C4-2B (cell line): ENCODE measurements at regions not wholly inside any gene's neighbourhood (a gene's known extent, or its start where the extent isn't known, plus 50 kb on each side); places are given as distances from the start of the nearest gene placed in this dataset.

Experiments used
- H3K27ac ChIP-seq: fragments of 450-650 bp; 2 replicates; pipeline ENCODE4 v1.5.1; 2017
- ZFX ChIP-seq: fragments of 450-650 bp; IDR thresholded peaks from 2 replicates; pipeline ENCODE4 v1.6.1; 2017
- TF ChIP-seq, protein P1 (sequence below): fragments of 450-650 bp; conservative IDR thresholded peaks from 2 replicates; pipeline ENCODE4 v1.5.1; 2017; ENCODE audit warnings: mild to moderate bottlenecking

DNA sequence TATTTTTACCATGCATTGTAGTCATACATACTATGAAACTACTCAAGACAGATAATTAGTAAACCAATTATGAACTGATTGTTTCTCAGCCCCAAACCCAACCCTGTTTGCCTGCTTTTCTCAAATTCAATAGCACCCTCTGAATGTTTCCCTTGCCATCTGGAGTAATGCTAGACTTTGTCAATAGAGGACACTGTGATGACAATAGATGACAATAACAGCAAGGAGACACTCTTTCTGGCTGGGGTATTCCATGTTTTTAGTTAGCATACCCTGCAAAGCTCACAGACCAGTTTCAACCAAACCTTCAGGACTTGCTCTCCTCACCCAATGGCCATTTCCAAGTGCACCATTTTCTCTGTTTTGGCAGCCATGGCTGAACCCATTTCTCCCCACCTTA, 108.5 kb upstream of the LRRC7 start:
- H3K27ac ChIP-seq, result no peak overlapping the region
- TF ChIP-seq ZFX, result no peak
- TF ChIP-seq, protein P1, sequence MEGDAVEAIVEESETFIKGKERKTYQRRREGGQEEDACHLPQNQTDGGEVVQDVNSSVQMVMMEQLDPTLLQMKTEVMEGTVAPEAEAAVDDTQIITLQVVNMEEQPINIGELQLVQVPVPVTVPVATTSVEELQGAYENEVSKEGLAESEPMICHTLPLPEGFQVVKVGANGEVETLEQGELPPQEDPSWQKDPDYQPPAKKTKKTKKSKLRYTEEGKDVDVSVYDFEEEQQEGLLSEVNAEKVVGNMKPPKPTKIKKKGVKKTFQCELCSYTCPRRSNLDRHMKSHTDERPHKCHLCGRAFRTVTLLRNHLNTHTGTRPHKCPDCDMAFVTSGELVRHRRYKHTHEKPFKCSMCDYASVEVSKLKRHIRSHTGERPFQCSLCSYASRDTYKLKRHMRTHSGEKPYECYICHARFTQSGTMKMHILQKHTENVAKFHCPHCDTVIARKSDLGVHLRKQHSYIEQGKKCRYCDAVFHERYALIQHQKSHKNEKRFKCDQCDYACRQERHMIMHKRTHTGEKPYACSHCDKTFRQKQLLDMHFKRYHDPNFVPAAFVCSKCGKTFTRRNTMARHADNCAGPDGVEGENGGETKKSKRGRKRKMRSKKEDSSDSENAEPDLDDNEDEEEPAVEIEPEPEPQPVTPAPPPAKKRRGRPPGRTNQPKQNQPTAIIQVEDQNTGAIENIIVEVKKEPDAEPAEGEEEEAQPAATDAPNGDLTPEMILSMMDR, result no peak

DNA sequence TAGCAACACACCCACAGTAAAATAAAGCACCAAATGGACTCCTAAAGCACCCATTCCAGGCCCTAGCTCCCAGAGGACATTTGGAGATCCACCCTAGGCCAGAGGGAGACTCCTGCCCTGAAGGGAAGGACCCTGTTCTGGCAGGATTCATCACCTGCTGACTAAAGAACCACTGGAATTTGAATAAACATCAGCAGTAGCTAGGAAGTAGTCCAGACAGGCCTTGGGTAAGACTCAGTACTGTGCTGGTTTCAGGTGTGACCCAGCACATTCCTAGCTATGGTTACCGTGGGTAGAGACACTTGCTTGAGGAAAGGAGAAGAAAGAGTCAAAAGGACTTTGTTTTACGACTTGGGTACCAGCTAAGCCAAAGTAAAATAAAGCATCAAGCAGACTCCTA, 92.7 kb upstream of the LRRC7 start:
- H3K27ac ChIP-seq, result no peak overlapping the region
- no peak for TF ChIP-seq ZFX
- TF ChIP-seq, protein P1, result no peak

DNA sequence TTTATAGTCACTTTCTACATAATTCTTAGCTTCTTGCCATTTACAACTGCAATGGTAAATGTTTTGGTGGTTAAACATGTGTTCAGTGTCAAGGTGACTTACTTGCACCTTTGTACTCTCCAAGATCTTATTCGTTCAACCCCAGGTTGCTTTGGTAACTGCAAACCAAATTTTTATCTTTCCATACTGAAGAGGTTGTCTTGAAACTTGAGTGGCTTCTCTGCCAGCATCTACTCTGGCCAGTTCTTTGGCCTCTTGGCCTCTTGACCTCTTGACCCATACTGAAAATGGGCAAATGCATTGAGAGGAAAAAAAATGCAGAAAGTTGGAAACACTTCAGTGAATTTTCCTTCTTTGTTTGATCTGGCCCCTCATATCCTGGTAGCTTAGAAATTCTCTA, 88.0 kb upstream of the LRRC7 start:
- no peak overlapping the region for H3K27ac ChIP-seq
- TF ChIP-seq ZFX, result no peak
- TF ChIP-seq, protein P1, result no peak

DNA sequence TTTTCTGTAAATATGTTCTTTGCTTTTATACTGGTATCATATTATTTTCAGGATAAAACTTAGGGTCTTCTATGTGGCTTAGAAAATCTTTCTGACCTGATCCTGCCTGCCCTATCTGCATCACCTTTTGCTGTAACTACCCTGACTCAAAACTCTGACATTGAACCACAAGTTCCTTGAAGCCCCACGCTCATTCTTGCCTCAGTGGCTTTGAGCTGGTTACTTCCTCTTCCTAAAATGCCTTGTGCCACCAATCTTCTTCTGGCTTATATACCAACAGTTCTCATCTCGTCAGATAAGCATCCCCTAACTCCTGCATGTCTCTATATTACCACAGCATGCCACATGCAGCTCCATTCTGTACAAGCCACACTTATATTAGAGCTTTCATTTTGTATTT, 84.5 kb upstream of the LRRC7 start:
- H3K27ac ChIP-seq, result no peak overlapping the region
- TF ChIP-seq ZFX, result no peak
- TF ChIP-seq, protein P1, result no peak

DNA sequence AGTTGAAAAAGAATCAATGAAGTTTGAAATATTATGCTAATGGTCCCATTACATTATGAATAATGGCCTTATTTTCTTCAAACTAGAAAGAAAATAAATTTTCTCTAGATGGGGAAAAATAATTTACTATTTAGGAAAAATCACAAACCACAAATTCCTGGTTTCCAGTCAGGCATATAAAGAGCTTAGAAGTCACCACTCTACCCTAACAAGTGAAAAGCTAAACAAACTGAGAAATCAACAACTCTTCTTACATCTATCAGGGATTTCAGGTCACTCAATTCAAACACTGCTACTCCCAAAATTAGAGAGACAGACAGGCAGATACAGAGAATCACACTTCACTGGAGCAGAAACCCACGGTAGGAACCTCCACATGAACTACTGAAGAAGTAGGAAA, 82.1 kb upstream of the LRRC7 start:
- no peak for TF ChIP-seq ZFX
- TF ChIP-seq, protein P1, result no peak
- H3K27ac ChIP-seq, result no peak overlapping the region

DNA sequence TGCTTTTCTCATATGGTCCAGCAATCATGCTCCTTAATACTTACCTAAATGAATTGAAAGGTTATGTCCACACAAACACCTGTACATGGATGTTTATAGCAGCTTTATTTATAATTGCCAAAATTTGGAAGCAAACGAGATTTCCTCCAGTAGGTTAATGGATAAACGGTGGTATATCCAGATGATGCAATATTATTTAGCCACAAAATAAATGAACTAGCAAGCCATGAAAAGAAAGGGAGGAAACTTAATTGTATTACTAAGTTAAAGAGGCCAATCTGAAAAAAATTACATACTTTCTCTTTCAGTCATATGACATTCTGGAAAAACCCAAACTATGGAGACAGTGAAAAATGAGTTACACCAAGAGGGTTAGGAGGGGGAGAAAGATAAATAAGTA, 76.3 kb upstream of the LRRC7 start:
- TF ChIP-seq ZFX, result no peak
- TF ChIP-seq, protein P1, result no peak
- H3K27ac ChIP-seq, result no peak overlapping the region

DNA sequence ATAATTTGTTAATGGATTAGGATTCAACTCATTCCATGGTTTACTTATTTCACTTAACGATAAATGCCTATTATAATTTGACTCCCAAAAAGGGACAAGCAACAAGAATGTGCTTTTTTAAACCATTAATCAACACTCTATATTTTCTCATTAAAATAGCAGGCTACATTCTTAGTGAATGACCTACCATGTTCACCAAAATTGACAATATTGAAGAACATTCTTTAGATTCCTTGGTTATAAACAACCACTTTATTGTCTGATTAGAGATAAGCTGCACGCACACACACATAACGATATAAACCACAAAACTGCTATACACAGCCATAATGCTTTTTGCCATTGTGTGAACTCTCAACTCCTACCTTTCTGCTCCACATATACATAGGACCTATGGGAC, 75.4 kb upstream of the LRRC7 start:
- no peak overlapping the region for H3K27ac ChIP-seq
- TF ChIP-seq, protein P1, result no peak
- no peak for TF ChIP-seq ZFX
